Prostate gland (tissue), 2 donors: ENCODE measurements at regions not wholly inside any gene's neighbourhood (a gene's known extent, or its start where the extent isn't known, plus 50 kb on each side); places are given as distances from the start of the nearest gene placed in this dataset.

Source experiments
- POLR2A ChIP-seq: fragments of 450-650 bp; IDR thresholded peaks from one replicate; pipeline ENCODE4 v1.6.1; 2016; ENCODE audit warnings: antibody characterized with exemption, mild to moderate bottlenecking
- TF ChIP-seq, protein P1 (sequence below), 4 experiments: fragments of 200-600 bp in 2 of 4; fragments of 450-650 bp in 2 of 4; sonication (generic) in 2 of 4; IDR thresholded peaks; 1 replicate in 3 of 4; 2 replicates in 1 of 4; pipeline ENCODE4 v1.5.1; 2016 to 2019; ENCODE audit warnings: antibody characterized with exemption in 4 of 4, mild to moderate bottlenecking in 2 of 4, moderate library complexity in 2 of 4

DNA sequence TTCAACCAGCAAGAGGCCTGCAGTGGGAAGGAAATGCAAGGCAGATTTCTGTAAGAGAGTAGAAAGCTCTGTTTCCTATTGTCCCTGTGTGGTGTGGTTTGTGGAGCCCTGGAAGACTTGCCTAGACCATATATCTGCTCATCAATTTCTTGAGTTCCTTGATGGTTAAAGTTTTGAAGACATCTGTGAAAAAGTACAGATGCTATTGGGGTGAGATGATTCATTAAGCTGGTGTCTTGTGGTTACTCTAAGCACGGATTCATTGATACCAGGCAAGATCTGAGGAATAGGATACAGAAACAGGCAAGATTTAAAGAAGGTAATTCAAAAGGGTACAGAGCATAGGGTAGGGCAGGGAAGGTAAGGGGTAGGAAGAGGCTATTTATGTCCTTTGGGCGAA is 275.8 kb upstream of the SESN3 start:
- TF ChIP-seq, protein P1, sequence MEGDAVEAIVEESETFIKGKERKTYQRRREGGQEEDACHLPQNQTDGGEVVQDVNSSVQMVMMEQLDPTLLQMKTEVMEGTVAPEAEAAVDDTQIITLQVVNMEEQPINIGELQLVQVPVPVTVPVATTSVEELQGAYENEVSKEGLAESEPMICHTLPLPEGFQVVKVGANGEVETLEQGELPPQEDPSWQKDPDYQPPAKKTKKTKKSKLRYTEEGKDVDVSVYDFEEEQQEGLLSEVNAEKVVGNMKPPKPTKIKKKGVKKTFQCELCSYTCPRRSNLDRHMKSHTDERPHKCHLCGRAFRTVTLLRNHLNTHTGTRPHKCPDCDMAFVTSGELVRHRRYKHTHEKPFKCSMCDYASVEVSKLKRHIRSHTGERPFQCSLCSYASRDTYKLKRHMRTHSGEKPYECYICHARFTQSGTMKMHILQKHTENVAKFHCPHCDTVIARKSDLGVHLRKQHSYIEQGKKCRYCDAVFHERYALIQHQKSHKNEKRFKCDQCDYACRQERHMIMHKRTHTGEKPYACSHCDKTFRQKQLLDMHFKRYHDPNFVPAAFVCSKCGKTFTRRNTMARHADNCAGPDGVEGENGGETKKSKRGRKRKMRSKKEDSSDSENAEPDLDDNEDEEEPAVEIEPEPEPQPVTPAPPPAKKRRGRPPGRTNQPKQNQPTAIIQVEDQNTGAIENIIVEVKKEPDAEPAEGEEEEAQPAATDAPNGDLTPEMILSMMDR (IDR thresholded peaks at IDR 0.05) = no peak
- no peak for TF ChIP-seq POLR2A
